Left lung (tissue), 4 donors: ENCODE measurements at regions not wholly inside any gene's neighbourhood (a gene's known extent, or its start where the extent isn't known, plus 50 kb on each side); places are given as distances from the start of the nearest gene placed in this dataset.

ENCODE experiments used
- ATAC-seq: fragments of 200-7000 bp; cut with Tn5 transposase; one replicate; pipeline ENCODE4 v1.9.1; 2020; ENCODE audit warnings: moderate library complexity
- DNase-seq, 4 donors: peaks; one replicate each; pipeline ENCODE4 v3.0.0-alpha.2; 2013 to 2020
- H3K27ac ChIP-seq, 2 donors: fragments of 200-600 bp; sonication (generic) in 1 of 2; one replicate each; pipeline versions ENCODE4 v1.5.0 to v1.8.0; 2020 to 2021
- H3K27me3 ChIP-seq, 2 donors: fragments of 200-600 bp; sonication (generic) in 1 of 2; one replicate each; pipeline versions ENCODE4 v1.5.0 to v1.8.0; 2020 to 2021
- H3K36me3 ChIP-seq, 2 donors: fragments of 200-600 bp; sonication (generic) in 1 of 2; one replicate each; pipeline versions ENCODE4 v1.5.0 to v1.8.0; 2020 to 2021
- H3K4me1 ChIP-seq, 2 donors: fragments of 200-600 bp; one replicate each; pipeline ENCODE4 v1.8.0; 2021
- H3K4me3 ChIP-seq, 2 donors: fragments of 200-600 bp; sonication (generic) in 1 of 2; one replicate each; pipeline versions ENCODE4 v1.5.0 to v1.8.0; 2020 to 2021; ENCODE audit warnings: mild to moderate bottlenecking in 1 of 2
- H3K9me3 ChIP-seq, 2 donors: fragments of 200-600 bp; sonication (generic) in 1 of 2; one replicate each; pipeline versions ENCODE4 v1.5.0 to v1.8.0; 2020 to 2021
- CTCF ChIP-seq, 2 donors: fragments of 200-600 bp; sonication (generic) in 1 of 2; IDR thresholded peaks; one replicate each; pipeline versions ENCODE4 v1.5.0 to v1.8.0; 2021; ENCODE audit warnings: antibody characterized with exemption in 2 of 2
- intact Hi-C, 2 donors: fragments of 100-400 bp; cut with DNase I; formaldehyde crosslinking; loops; one replicate each; pipeline versions ENCODE4 v1.11.2 to v1.14.2; 2022
- donor health status: DM: no; HTN: yes; CAD: no.
- donor health status: DM: no; HTN: no; CAD: no.

- H3K4me1 ChIP-seq = no peaks in the 10 kb centered on the region
- no peak for TF ChIP-seq CTCF (IDR thresholded peaks at IDR 0.05)
- no peak overlapping the region for H3K27ac ChIP-seq
- H3K27me3 ChIP-seq = no peaks in the 10 kb centered on the region
- DNase-seq = no peak
- H3K9me3 ChIP-seq = no peaks in the 10 kb centered on the region
- intact Hi-C loops = no loop called here
- no peak for ATAC-seq
- H3K36me3 ChIP-seq = no peaks in the 10 kb centered on the region
- no peak overlapping the region for H3K4me3 ChIP-seq
These were observed 578.0 kb downstream of the INSC start for GRCh38 chr11:15692739-15693138.

- no peaks in the 10 kb centered on the region for H3K27me3 ChIP-seq
- intact Hi-C loops = no loop called here
- H3K9me3 ChIP-seq = no peaks in the 10 kb centered on the region
- no peak for ATAC-seq
- H3K27ac ChIP-seq = no peak overlapping the region
- H3K4me3 ChIP-seq = no peak overlapping the region
- no peak for TF ChIP-seq CTCF (IDR thresholded peaks at IDR 0.05)
- no peaks in the 10 kb centered on the region for H3K4me1 ChIP-seq
- DNase-seq = no peak
- H3K36me3 ChIP-seq = no peaks in the 10 kb centered on the region
These were observed 580.5 kb downstream of the INSC start for GRCh38 chr11:15695096-15695721.

GRCh38 chr11:15696069-15696468 is 581.3 kb downstream of the INSC start:
- Histone ChIP-seq H3K27me3 (no peaks in the 10 kb centered on the region), H3K9me3 (no peaks in the 10 kb centered on the region), H3K27ac (no peak overlapping the region), H3K4me1 (no peaks in the 10 kb centered on the region), H3K36me3 (no peaks in the 10 kb centered on the region), H3K4me3 (no peak overlapping the region)
- ATAC-seq (no peak), DNase-seq (no peak)
- no peak for TF ChIP-seq CTCF (IDR thresholded peaks at IDR 0.05)
- intact Hi-C loops = no loop called here

- Histone ChIP-seq H3K9me3 (no peaks in the 10 kb centered on the region), H3K27me3 (no peaks in the 10 kb centered on the region), H3K27ac (no peak overlapping the region), H3K4me1 (no peaks in the 10 kb centered on the region), H3K36me3 (no peaks in the 10 kb centered on the region), H3K4me3 (no peak overlapping the region)
- DNase-seq (no peak), ATAC-seq (no peak)
- TF ChIP-seq CTCF (IDR thresholded peaks at IDR 0.05) = no peak
- intact Hi-C loops = no loop called here
These were observed 582.9 kb downstream of the INSC start for GRCh38 chr11:15697437-15698236.

GRCh38 chr11:15698855-15699254 is 584.1 kb downstream of the INSC start:
- DNase-seq (no peak), ATAC-seq (no peak)
- H3K4me3 ChIP-seq = no peak overlapping the region
- no peaks in the 10 kb centered on the region for H3K4me1 ChIP-seq
- intact Hi-C loops = no loop called here
- H3K27ac ChIP-seq = no peak overlapping the region
- H3K9me3 ChIP-seq = no peaks in the 10 kb centered on the region
- H3K27me3 ChIP-seq = no peaks in the 10 kb centered on the region
- H3K36me3 ChIP-seq = no peaks in the 10 kb centered on the region
- no peak for TF ChIP-seq CTCF (IDR thresholded peaks at IDR 0.05)
